ENCODE measurements at regions not wholly inside any gene's neighbourhood (a gene's known extent, or its start where the extent isn't known, plus 50 kb on each side); places are given as distances from the start of the nearest gene placed in this dataset.
A peak's percentile ranks its signal among the peaks of the same experiment; 100 is the strongest.

DNA sequence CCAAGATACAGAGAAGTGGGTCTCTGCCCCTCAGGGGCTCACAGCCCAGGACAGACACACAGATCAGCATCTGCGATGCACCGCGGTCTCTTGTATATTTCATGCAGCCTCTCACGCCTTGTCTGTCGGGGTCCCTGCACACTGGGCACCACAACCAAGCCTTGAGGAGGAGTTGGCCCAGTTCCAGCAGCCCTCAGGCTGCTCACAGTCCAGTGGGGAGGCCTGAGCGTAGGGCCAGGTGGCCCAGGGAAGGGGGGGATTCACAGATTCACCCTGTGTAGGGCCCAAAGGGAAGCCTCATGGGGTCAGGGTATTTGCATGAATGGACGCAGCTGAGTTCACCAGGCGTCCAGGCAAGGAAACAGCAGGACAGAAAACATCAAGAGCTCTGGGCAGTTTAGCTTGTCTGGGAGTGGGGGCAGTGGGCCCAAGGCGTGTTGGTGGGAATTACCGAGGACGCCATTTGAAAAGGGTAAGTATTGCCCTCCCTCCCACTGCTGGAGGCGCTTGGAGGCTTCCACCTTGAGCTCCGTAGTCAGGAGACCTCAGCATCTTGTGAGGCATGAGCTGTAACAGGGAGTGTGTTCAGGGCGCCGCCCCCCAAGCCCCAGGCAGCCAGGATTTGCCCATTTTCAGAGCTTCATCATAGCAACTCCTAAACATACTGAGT lies 129.1 kb upstream of the CHST15 start:
- ChIA-PET POLR2A (interaction anchor here (1.8 kb wide), 1 partner anchor 64 kb away, joined by 9 read pairs; no protein-coding TSS in a partner anchor), RAD21 (ENCODE audit: unreplicated experiment) (interaction anchor here (0.6 to 3.2 kb wide), 10 partner anchors 9 to 166 kb away, joined by 3 to 18 read pairs (median 4); no protein-coding TSS in a partner anchor), SMC1A (ENCODE audit: uncharacterized antibody, unreplicated experiment) (interaction anchor here (0.6 to 2.8 kb wide), 10 partner anchors 9 to 226 kb away, joined by 3 to 13 read pairs (median 3); no protein-coding TSS in a partner anchor), CTCF (interaction anchor here (0.6 to 2.1 kb wide), 11 partner anchors 13 to 228 kb away, joined by 3 to 8 read pairs (median 5); no protein-coding TSS in a partner anchor)
- intact Hi-C loops (cut with micrococcal nuclease; ENCODE audit: unreplicated experiment), result loop anchor here (5.0 to 10.0 kb wide), 3 partner anchors 185 to 825 kb away; no protein-coding TSS in a partner anchor
- no peak for FAIRE-seq
- H3K4me3 ChIP-seq, result peak overlapping the region; percentile 43; the same call in 1 of the 2 replicates
- no peak for TF ChIP-seq MYB (IDR thresholded peaks at IDR 0.05; ENCODE audit: borderline replicate concordance, low read depth, low read length)
- 0 out of 2 replicates have a peak, but pooled peaks have one; percentile 38 for TF ChIP-seq LARP7 (IDR thresholded peaks at IDR 0.05)
- peak; percentile 41; the same call in 1 of the 3 replicates for TF ChIP-seq POU2F2 (IDR thresholded peaks at IDR 0.05; ENCODE audit: borderline replicate concordance, low read depth, low read length)
- TF ChIP-seq, protein P1, sequence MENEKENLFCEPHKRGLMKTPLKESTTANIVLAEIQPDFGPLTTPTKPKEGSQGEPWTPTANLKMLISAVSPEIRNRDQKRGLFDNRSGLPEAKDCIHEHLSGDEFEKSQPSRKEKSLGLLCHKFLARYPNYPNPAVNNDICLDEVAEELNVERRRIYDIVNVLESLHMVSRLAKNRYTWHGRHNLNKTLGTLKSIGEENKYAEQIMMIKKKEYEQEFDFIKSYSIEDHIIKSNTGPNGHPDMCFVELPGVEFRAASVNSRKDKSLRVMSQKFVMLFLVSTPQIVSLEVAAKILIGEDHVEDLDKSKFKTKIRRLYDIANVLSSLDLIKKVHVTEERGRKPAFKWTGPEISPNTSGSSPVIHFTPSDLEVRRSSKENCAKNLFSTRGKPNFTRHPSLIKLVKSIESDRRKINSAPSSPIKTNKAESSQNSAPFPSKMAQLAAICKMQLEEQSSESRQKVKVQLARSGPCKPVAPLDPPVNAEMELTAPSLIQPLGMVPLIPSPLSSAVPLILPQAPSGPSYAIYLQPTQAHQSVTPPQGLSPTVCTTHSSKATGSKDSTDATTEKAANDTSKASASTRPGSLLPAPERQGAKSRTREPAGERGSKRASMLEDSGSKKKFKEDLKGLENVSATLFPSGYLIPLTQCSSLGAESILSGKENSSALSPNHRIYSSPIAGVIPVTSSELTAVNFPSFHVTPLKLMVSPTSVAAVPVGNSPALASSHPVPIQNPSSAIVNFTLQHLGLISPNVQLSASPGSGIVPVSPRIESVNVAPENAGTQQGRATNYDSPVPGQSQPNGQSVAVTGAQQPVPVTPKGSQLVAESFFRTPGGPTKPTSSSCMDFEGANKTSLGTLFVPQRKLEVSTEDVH (IDR thresholded peaks at IDR 0.05; ENCODE audit: low read depth, partially characterized antibody), result no peak
- TF ChIP-seq, protein P2, sequence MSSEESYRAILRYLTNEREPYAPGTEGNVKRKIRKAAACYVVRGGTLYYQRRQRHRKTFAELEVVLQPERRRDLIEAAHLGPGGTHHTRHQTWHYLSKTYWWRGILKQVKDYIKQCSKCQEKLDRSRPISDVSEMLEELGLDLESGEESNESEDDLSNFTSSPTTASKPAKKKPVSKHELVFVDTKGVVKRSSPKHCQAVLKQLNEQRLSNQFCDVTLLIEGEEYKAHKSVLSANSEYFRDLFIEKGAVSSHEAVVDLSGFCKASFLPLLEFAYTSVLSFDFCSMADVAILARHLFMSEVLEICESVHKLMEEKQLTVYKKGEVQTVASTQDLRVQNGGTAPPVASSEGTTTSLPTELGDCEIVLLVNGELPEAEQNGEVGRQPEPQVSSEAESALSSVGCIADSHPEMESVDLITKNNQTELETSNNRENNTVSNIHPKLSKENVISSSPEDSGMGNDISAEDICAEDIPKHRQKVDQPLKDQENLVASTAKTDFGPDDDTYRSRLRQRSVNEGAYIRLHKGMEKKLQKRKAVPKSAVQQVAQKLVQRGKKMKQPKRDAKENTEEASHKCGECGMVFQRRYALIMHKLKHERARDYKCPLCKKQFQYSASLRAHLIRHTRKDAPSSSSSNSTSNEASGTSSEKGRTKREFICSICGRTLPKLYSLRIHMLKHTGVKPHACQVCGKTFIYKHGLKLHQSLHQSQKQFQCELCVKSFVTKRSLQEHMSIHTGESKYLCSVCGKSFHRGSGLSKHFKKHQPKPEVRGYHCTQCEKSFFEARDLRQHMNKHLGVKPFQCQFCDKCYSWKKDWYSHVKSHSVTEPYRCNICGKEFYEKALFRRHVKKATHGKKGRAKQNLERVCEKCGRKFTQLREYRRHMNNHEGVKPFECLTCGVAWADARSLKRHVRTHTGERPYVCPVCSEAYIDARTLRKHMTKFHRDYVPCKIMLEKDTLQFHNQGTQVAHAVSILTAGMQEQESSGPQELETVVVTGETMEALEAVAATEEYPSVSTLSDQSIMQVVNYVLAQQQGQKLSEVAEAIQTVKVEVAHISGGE (CRISPR knock-in tag; IDR thresholded peaks at IDR 0.05), result no peak
- TF ChIP-seq PML (IDR thresholded peaks at IDR 0.05; ENCODE audit: low read length), result no peak
- H3K79me2 ChIP-seq (ENCODE audit: control insufficient read depth, insufficient read depth, low read length), result no peaks in the 10 kb centered on the region
- H3K4me2 ChIP-seq (ENCODE audit: control insufficient read depth, insufficient read depth), result peak overlapping the region; percentile 94
- no peaks in the 10 kb centered on the region for H4K20me1 ChIP-seq (ENCODE audit: control insufficient read depth, insufficient read depth)
- H2AFZ ChIP-seq (ENCODE audit: control insufficient read depth, low read depth, low read length), result peak overlapping the region; percentile 47
- 40% methylated on average over 15 of the region's 15 CpGs for WGBS (ENCODE audit: insufficient coverage, insufficient replicate concordance, low lambda C conversion rate, missing lambda C conversion rate)
- no peak for DNase-seq (ENCODE audit: low read depth, low spot score)
- BruUV-seq (replicated peaks), result no TSS peak
- peak; percentile 37 for ATAC-seq
- H3K9me3 ChIP-seq (replicated peaks; ENCODE audit: control insufficient read depth, insufficient read depth, low read length), result no peaks in the 10 kb centered on the region
- peaks cover 31% of the 10 kb centered on the region for H3K4me1 ChIP-seq (ENCODE audit: control insufficient read depth, insufficient read depth, low read length)
- H3K27ac ChIP-seq (ENCODE audit: control insufficient read depth, insufficient read depth), result peak overlapping the region; percentile 81
- H3K27me3 ChIP-seq (replicated peaks in 1 of 2; ENCODE audit: control insufficient read depth in 2 of 2, insufficient read depth in 2 of 2, low read length in 1 of 2), result no peaks in the 10 kb centered on the region
- peak overlapping the region; percentile 51 for H3K9ac ChIP-seq (ENCODE audit: control insufficient read depth, insufficient read depth, low read length)
- in situ Hi-C loops (cut with MboI), result loop anchor here (10.0 kb wide), 1 partner anchor 378 kb away; no protein-coding TSS in a partner anchor
- H3K36me3 ChIP-seq (ENCODE audit: control insufficient read depth in 2 of 2, insufficient read depth in 2 of 2, low read length in 1 of 2), result no peaks in the 10 kb centered on the region

Data from GM12878 (cell line).